ENCODE measurements at regions not wholly inside any gene's neighbourhood (a gene's known extent, or its start where the extent isn't known, plus 50 kb on each side); places are given as distances from the start of the nearest gene placed in this dataset.

DNA sequence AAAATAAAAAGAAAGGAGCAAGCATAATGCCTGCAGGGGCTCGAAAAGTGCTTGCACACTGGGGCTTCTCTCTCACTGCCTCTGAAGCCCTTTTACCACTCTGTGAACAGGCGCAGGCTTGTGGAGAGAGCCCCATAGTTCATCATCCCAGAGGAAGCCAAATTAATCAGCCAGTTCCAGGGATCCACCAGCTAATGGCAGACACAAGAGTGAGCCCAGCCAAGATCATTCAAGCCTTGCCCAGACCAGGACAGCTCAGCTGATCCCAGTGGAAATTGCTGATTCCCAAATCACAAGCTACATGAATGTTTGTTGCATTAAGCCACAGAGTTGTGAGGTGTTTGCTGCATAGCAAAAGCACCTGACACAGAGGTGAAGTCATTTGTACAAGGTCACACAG lies 135.3 kb downstream of the CHST1 start:
- no peak overlapping the region for H3K27ac ChIP-seq (ENCODE audit: low read depth, low read length, poor library complexity, severe bottlenecking)

DNA sequence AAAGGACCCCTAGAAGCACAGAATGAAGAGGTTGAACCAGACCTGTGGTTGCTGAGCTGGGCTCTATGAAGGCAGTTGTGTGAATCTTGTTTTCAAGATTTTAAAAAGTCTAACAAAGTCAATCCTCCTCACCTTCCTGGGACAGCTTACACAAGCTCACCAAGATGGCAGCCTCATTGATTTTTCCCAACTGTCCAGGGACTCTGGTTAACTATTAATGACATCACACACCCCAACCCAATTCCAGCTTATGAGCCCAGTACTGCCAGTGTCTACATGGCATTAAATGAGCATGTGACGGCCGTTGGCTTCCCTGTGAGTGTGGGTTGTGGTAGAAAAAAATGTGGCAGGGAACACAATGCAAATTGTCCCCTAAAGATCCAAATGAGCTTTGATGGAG lies 137.0 kb downstream of the CHST1 start:
- intact Hi-C loops (cut with micrococcal nuclease; ENCODE audit: unreplicated experiment), result no loop called here
- no peak overlapping the region for H2AFZ ChIP-seq (ENCODE audit: low read length)
- H3K9me3 ChIP-seq (ENCODE audit: low read length), result no peaks in the 10 kb centered on the region
- no peaks in the 10 kb centered on the region for H4K20me1 ChIP-seq (ENCODE audit: insufficient read depth, low read length)
- H3K79me2 ChIP-seq (ENCODE audit: insufficient read depth, low read depth, low read length), result no peaks in the 10 kb centered on the region
- TF ChIP-seq, protein P1, sequence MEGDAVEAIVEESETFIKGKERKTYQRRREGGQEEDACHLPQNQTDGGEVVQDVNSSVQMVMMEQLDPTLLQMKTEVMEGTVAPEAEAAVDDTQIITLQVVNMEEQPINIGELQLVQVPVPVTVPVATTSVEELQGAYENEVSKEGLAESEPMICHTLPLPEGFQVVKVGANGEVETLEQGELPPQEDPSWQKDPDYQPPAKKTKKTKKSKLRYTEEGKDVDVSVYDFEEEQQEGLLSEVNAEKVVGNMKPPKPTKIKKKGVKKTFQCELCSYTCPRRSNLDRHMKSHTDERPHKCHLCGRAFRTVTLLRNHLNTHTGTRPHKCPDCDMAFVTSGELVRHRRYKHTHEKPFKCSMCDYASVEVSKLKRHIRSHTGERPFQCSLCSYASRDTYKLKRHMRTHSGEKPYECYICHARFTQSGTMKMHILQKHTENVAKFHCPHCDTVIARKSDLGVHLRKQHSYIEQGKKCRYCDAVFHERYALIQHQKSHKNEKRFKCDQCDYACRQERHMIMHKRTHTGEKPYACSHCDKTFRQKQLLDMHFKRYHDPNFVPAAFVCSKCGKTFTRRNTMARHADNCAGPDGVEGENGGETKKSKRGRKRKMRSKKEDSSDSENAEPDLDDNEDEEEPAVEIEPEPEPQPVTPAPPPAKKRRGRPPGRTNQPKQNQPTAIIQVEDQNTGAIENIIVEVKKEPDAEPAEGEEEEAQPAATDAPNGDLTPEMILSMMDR (conservative IDR thresholded peaks at IDR 0.05; ENCODE audit: low read length), result no peak
- no peak for TF ChIP-seq EZH2phosphoT487 (IDR thresholded peaks at IDR 0.05; ENCODE audit: borderline replicate concordance, low read depth, low read length)
- no TSS peak for BruUV-seq (replicated peaks)
- ChIA-PET CTCF (ENCODE audit: unreplicated experiment) (no interaction called here), POLR2A (interaction anchor here (0.8 kb wide), 1 partner anchor 23 kb away, joined by 3 read pairs; no protein-coding TSS in a partner anchor)
- DNase-seq (ENCODE audit: low spot score), result no peak
- no peaks in the 10 kb centered on the region for H3K9me2 ChIP-seq (ENCODE audit: insufficient read depth, low read length)
- no peak overlapping the region for H3K27ac ChIP-seq (ENCODE audit: low read depth, low read length, poor library complexity, severe bottlenecking)
- H3K4me1 ChIP-seq (ENCODE audit: insufficient read depth, low read length, poor library complexity, severe bottlenecking), result no peaks in the 10 kb centered on the region
- no peak overlapping the region for H3K4me3 ChIP-seq (ENCODE audit: low read depth, low read length, poor library complexity, severe bottlenecking)
- no peak overlapping the region for H3K4me2 ChIP-seq (ENCODE audit: low read length)
- no peaks in the 10 kb centered on the region for H3K36me3 ChIP-seq (ENCODE audit: insufficient read depth, low read length)

More for the DNA sequence above, 135.3 kb downstream of the CHST1 start:
- CTCF ChIA-PET (ENCODE audit: unreplicated experiment), result no interaction called here
- H4K20me1 ChIP-seq (ENCODE audit: insufficient read depth, low read length), result no peaks in the 10 kb centered on the region
- no peaks in the 10 kb centered on the region for H3K9me3 ChIP-seq (ENCODE audit: low read length)
- no peak for DNase-seq (ENCODE audit: low spot score)
- H3K4me3 ChIP-seq (ENCODE audit: low read depth, low read length, poor library complexity, severe bottlenecking), result no peak overlapping the region
- no peak overlapping the region for H3K4me2 ChIP-seq (ENCODE audit: low read length)
- POLR2A ChIA-PET, result no interaction called here
- no peaks in the 10 kb centered on the region for H3K9me2 ChIP-seq (ENCODE audit: insufficient read depth, low read length)
- TF ChIP-seq, protein P1 (conservative IDR thresholded peaks at IDR 0.05; ENCODE audit: low read length), result no peak
- no peak for TF ChIP-seq EZH2phosphoT487 (IDR thresholded peaks at IDR 0.05; ENCODE audit: borderline replicate concordance, low read depth, low read length)
- no peaks in the 10 kb centered on the region for H3K4me1 ChIP-seq (ENCODE audit: insufficient read depth, low read length, poor library complexity, severe bottlenecking)
- intact Hi-C loops (cut with micrococcal nuclease; ENCODE audit: unreplicated experiment), result no loop called here
- no peaks in the 10 kb centered on the region for H3K36me3 ChIP-seq (ENCODE audit: insufficient read depth, low read length)
- no peaks in the 10 kb centered on the region for H3K79me2 ChIP-seq (ENCODE audit: insufficient read depth, low read depth, low read length)
- BruUV-seq (replicated peaks), result no TSS peak
- H2AFZ ChIP-seq (ENCODE audit: low read length), result no peak overlapping the region

DNA sequence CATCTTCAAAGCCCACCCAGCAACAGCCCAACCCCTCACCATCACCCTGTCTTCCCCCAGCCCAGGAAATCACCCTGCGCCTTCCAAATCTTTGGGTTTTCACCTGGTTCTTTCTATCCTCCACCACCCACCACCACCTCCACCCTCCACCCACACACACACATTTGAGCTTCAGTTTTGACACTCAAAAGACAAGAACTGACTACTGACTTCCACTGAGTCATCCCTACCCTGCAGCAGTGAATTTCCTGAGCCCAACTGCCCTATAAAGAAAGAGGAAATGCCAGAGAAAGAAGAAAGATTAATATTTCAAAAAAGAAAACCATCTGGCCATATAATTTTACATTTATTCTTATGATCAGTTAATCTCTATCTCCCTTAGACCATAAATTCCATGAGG lies 137.5 kb downstream of the CHST1 start:
- intact Hi-C loops (cut with micrococcal nuclease; ENCODE audit: unreplicated experiment), result no loop called here
- POLR2A ChIA-PET, result interaction anchor here (0.8 kb wide), 1 partner anchor 23 kb away, joined by 3 read pairs; no protein-coding TSS in a partner anchor
- TF ChIP-seq, protein P1 (conservative IDR thresholded peaks at IDR 0.05; ENCODE audit: low read length), result no peak
- no peak for TF ChIP-seq EZH2phosphoT487 (IDR thresholded peaks at IDR 0.05; ENCODE audit: borderline replicate concordance, low read depth, low read length)
- DNase-seq (ENCODE audit: low spot score), result no peak
- Histone ChIP-seq H3K79me2 (ENCODE audit: insufficient read depth, low read depth, low read length) (no peaks in the 10 kb centered on the region), H4K20me1 (ENCODE audit: insufficient read depth, low read length) (no peaks in the 10 kb centered on the region), H3K9me3 (ENCODE audit: low read length) (no peaks in the 10 kb centered on the region), H3K36me3 (ENCODE audit: insufficient read depth, low read length) (no peaks in the 10 kb centered on the region), H3K9me2 (ENCODE audit: insufficient read depth, low read length) (no peaks in the 10 kb centered on the region), H2AFZ (ENCODE audit: low read length) (no peak overlapping the region), H3K4me1 (ENCODE audit: insufficient read depth, low read length, poor library complexity, severe bottlenecking) (no peaks in the 10 kb centered on the region), H3K4me2 (ENCODE audit: low read length) (no peak overlapping the region), H3K4me3 (ENCODE audit: low read depth, low read length, poor library complexity, severe bottlenecking) (no peak overlapping the region), H3K27ac (ENCODE audit: low read depth, low read length, poor library complexity, severe bottlenecking) (no peak overlapping the region)
- CTCF ChIA-PET (ENCODE audit: unreplicated experiment), result no interaction called here
- no TSS peak for BruUV-seq (replicated peaks)
